ENCODE measurements at regions not wholly inside any gene's neighbourhood (a gene's known extent, or its start where the extent isn't known, plus 50 kb on each side); places are given as distances from the start of the nearest gene placed in this dataset.

DNA sequence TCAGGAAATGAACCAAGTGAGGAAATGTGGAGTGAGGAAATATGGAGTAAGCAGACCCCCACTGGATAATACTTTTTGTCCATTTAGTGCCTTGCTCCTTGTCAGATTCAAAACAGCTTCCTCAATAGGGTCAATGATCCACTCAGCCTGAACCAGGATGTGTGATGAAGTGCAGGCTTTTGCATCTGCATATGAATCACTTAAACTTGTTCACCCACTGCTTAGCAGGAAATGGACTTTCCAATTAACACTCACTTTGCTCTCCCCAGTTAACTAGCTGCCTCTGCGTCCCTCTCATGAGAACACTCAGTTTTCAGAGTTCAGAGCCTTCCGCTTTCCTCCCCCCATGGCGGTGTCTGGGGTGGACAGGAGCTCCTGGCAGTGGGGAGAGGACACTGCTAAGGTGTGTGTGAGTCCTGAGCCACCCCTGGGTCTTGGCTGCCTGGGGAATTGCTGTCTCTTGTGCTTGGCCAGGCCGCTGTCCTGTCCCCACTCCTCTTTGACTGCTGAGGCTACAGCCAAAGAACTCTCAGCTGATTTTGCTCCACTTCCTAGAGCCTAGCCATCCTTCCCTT lies 621.8 kb downstream of the CDH26 start:
- H3K79me2 ChIP-seq (ENCODE audit: control insufficient read depth in 1 of 2, insufficient read depth in 2 of 2, low read length in 2 of 2) = no peaks in the 10 kb centered on the region
- no peaks in the 10 kb centered on the region for H4K20me1 ChIP-seq (replicated peaks in 1 of 2; ENCODE audit: control insufficient read depth in 1 of 2, insufficient read depth in 2 of 2, low read length in 2 of 2)
- H3K27me3 ChIP-seq (replicated peaks in 1 of 4; ENCODE audit: control insufficient read depth in 3 of 4, extremely low read depth in 1 of 4, insufficient read depth in 3 of 4, low read length in 3 of 4) = no peaks in the 10 kb centered on the region
- 82% methylated on average over 3 of the region's 4 CpGs; no CpG with 5 or more reads in 1 of the 2 experiments for WGBS, 2 experiments (ENCODE audit: extremely low coverage in 1 of 2, insufficient coverage in 1 of 2, insufficient read length in 1 of 2, insufficient replicate concordance in 2 of 2, low coverage in 1 of 2, low lambda C conversion rate in 2 of 2, missing lambda C conversion rate in 1 of 2)
- H3K4me1 ChIP-seq (replicated peaks in 1 of 4; ENCODE audit: control insufficient read depth in 3 of 4, insufficient read depth in 4 of 4, low read length in 3 of 4) = peaks cover 0 to 6% (median 1%) of the 10 kb centered on the region in 4 experiments; a peak in 3 of 7 replicates
- H4K8ac ChIP-seq (ENCODE audit: extremely low read depth, insufficient read depth, low read length) = no peak overlapping the region
- no peak overlapping the region for H3K14ac ChIP-seq (ENCODE audit: insufficient read length)
- no peak overlapping the region for H2BK20ac ChIP-seq (ENCODE audit: low read length)
- peak overlapping the region; percentile 53; the same call in 1 of the 2 replicates for H2BK5ac ChIP-seq (ENCODE audit: low read depth, low read length)
- no peaks in the 10 kb centered on the region; a peak in 1 of 8 replicates for H3K36me3 ChIP-seq (ENCODE audit: control insufficient read depth in 2 of 4, insufficient read depth in 4 of 4, low read length in 3 of 4)
- 0 out of 2 replicates have a peak overlapping the region, but pooled peaks have one; percentile 27 for H3K18ac ChIP-seq (ENCODE audit: extremely low read depth, low read length)
- H3K56ac ChIP-seq (replicated peaks; ENCODE audit: insufficient read length, low read depth, low read length) = no peak overlapping the region
- H3K4me2 ChIP-seq (ENCODE audit: insufficient read depth in 1 of 2, low read depth in 2 of 2, low read length in 2 of 2) = peak overlapping the region in 1 of 2 experiments; percentile 23; a peak in 1 of 4 replicates
- no peak overlapping the region for H3K27ac ChIP-seq (ENCODE audit: low read depth, low read length)
- POLR2A ChIA-PET (ENCODE audit: partially characterized antibody) = no interaction called here
- DNase-seq (ENCODE audit: low read depth in 1 of 2, low spot score in 2 of 2) (no peak), FAIRE-seq (no peak)
- H2BK120ac ChIP-seq (replicated peaks; ENCODE audit: low read depth, low read length) = peak overlapping the region; percentile 48
- H3K9ac ChIP-seq (replicated peaks in 1 of 4; ENCODE audit: extremely low read depth in 1 of 4, low read depth in 3 of 4, low read length in 3 of 4) = no peak overlapping the region
- peaks cover 0 to 7% of the 10 kb centered on the region in 2 experiments; a peak in 1 of 4 replicates for H3K9me3 ChIP-seq (ENCODE audit: insufficient read depth in 2 of 2, low read depth in 1 of 2, low read length in 1 of 2)
- H3K23ac ChIP-seq (ENCODE audit: insufficient read length) = no peak overlapping the region
- H4K5ac ChIP-seq (ENCODE audit: insufficient read length, low read depth, low read length) = peak overlapping the region; percentile 5
- CTCF ChIA-PET (ENCODE audit: partially characterized antibody) = no interaction called here
- H4K91ac ChIP-seq (replicated peaks; ENCODE audit: insufficient read length, low read length) = no peak overlapping the region
- H3K4me3 ChIP-seq (ENCODE audit: extremely low read depth in 1 of 4, insufficient read depth in 2 of 4, low read depth in 3 of 4, low read length in 4 of 4) = no peak overlapping the region
- TF ChIP-seq ASH2L (IDR thresholded peaks at IDR 0.05; ENCODE audit: low read length) (no peak), RFX5 (IDR thresholded peaks at IDR 0.05; ENCODE audit: borderline replicate concordance, low read depth, low read length) (no peak), SIN3A (conservative IDR thresholded peaks at IDR 0.05 in 1 of 2, IDR thresholded peaks at IDR 0.05 in 1 of 2; ENCODE audit: low read depth in 1 of 2, low read length in 2 of 2) (no peak), MAFK (IDR thresholded peaks at IDR 0.05; ENCODE audit: low read depth, low read length) (no peak), SIRT6 (IDR thresholded peaks at IDR 0.05; ENCODE audit: low read length) (no peak), POLR2A (IDR thresholded peaks at IDR 0.05; ENCODE audit: control extremely low read depth in 1 of 2, low read depth in 2 of 2, low read length in 2 of 2) (no peak)
- TF ChIP-seq, protein P1, sequence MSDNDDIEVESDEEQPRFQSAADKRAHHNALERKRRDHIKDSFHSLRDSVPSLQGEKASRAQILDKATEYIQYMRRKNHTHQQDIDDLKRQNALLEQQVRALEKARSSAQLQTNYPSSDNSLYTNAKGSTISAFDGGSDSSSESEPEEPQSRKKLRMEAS (IDR thresholded peaks at IDR 0.05) = no peak
- no peaks in the 10 kb centered on the region for H3K23me2 ChIP-seq (ENCODE audit: low read depth, low read length)
- no peak overlapping the region for H2BK15ac ChIP-seq (ENCODE audit: low read length)
- H3K79me1 ChIP-seq (ENCODE audit: low read depth, low read length) = no peaks in the 10 kb centered on the region
- no peak overlapping the region for H2AK5ac ChIP-seq (ENCODE audit: low read depth, low read length)
- peak overlapping the region; percentile 78; the same call in 1 of the 2 replicates for H2BK12ac ChIP-seq (ENCODE audit: low read depth, low read length)
- no peak overlapping the region for H2AFZ ChIP-seq (ENCODE audit: low read length)
- H3K4ac ChIP-seq (replicated peaks; ENCODE audit: insufficient read length, low read depth, low read length) = no peak overlapping the region

All from H1 (cell line).